ENCODE measurements at regions not wholly inside any gene's neighbourhood (a gene's known extent, or its start where the extent isn't known, plus 50 kb on each side); places are given as distances from the start of the nearest gene placed in this dataset.

DNA sequence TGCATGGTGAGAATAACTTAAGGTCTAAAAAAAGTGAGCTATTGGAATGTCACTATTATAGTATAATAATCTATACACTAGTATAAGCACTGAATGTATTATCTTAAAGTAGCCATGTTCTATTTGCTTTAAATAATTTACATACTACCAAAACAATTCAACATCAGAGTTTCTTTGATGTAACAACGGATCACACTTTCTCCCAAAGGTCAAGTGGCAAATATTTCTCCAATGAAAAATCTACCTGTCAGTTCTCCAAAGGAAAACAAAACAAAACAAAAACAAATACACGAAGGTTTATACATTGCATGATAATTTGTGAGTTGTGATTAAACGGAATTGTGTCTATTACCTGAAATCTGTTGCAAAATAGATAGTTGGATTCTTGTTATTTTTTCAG lies 581.4 kb downstream of the USP25 start:
- TF ChIP-seq CTCF (IDR thresholded peaks at IDR 0.05; ENCODE audit: insufficient read depth in 1 of 2, low read depth in 1 of 2, low read length in 1 of 2, severe bottlenecking in 1 of 2, unreplicated experiment in 1 of 2): no peak
- H3K9me3 Mint-ChIP-seq (ENCODE audit: unreplicated experiment): no peaks in the 10 kb centered on the region
- no peaks in the 10 kb centered on the region for H3K36me3 Mint-ChIP-seq (ENCODE audit: insufficient read depth, unreplicated experiment)
- Histone ChIP-seq H3K36me3 (ENCODE audit: control insufficient read depth, insufficient read depth, low read length) (no peaks in the 10 kb centered on the region), H3K27me3 (replicated peaks; ENCODE audit: control insufficient read depth, insufficient read depth, low read length) (no peaks in the 10 kb centered on the region), H3K4me1 (no peaks in the 10 kb centered on the region), H3K9me3 (no peaks in the 10 kb centered on the region), H3K4me3 (ENCODE audit: low read depth, low read length) (no peak overlapping the region)
- no peak for DNase-seq
- POLR2A ChIA-PET: no interaction called here
- H3K4me3 Mint-ChIP-seq (ENCODE audit: unreplicated experiment): no peak overlapping the region
- CTCF ChIA-PET: no interaction called here
- no TSS peak for BruUV-seq (replicated peaks)
- H3K27me3 Mint-ChIP-seq (ENCODE audit: insufficient read depth, unreplicated experiment): peaks cover 6% of the 10 kb centered on the region
- intact Hi-C loops (cut with micrococcal nuclease; ENCODE audit: unreplicated experiment): loop anchor here (10.0 kb wide), 1 partner anchor 56 kb away; no protein-coding TSS in a partner anchor
- H3K27ac Mint-ChIP-seq (ENCODE audit: unreplicated experiment): no peak overlapping the region
- no peaks in the 10 kb centered on the region for H3K4me1 Mint-ChIP-seq (ENCODE audit: low read depth, unreplicated experiment)

GRCh38 chr21:16312321-16312720 lies 582.5 kb downstream of the USP25 start:
- BruUV-seq (replicated peaks): no TSS peak
- no peak for TF ChIP-seq CTCF (IDR thresholded peaks at IDR 0.05; ENCODE audit: insufficient read depth in 1 of 2, low read depth in 1 of 2, low read length in 1 of 2, severe bottlenecking in 1 of 2, unreplicated experiment in 1 of 2)
- Mint-ChIP-seq H3K4me1 (ENCODE audit: low read depth, unreplicated experiment) (no peaks in the 10 kb centered on the region), H3K9me3 (ENCODE audit: unreplicated experiment) (no peaks in the 10 kb centered on the region), H3K27ac (ENCODE audit: unreplicated experiment) (no peak overlapping the region), H3K4me3 (ENCODE audit: unreplicated experiment) (no peak overlapping the region), H3K36me3 (ENCODE audit: insufficient read depth, unreplicated experiment) (no peaks in the 10 kb centered on the region), H3K27me3 (ENCODE audit: insufficient read depth, unreplicated experiment) (peaks cover 6% of the 10 kb centered on the region)
- no peaks in the 10 kb centered on the region for H3K27me3 ChIP-seq (replicated peaks; ENCODE audit: control insufficient read depth, insufficient read depth, low read length)
- ChIA-PET POLR2A (no interaction called here), CTCF (no interaction called here)
- intact Hi-C loops (cut with micrococcal nuclease; ENCODE audit: unreplicated experiment): loop anchor here (10.0 kb wide), 1 partner anchor 58 kb away; no protein-coding TSS in a partner anchor
- no peaks in the 10 kb centered on the region for H3K36me3 ChIP-seq (ENCODE audit: control insufficient read depth, insufficient read depth, low read length)
- H3K9me3 ChIP-seq: no peaks in the 10 kb centered on the region
- DNase-seq: no peak
- H3K4me1 ChIP-seq: no peaks in the 10 kb centered on the region
- H3K4me3 ChIP-seq (ENCODE audit: low read depth, low read length): no peak overlapping the region

- ChIA-PET CTCF (no interaction called here), POLR2A (no interaction called here)
- Mint-ChIP-seq H3K4me3 (ENCODE audit: unreplicated experiment) (no peak overlapping the region), H3K9me3 (ENCODE audit: unreplicated experiment) (no peaks in the 10 kb centered on the region), H3K4me1 (ENCODE audit: low read depth, unreplicated experiment) (no peaks in the 10 kb centered on the region), H3K27ac (ENCODE audit: unreplicated experiment) (no peak overlapping the region), H3K27me3 (ENCODE audit: insufficient read depth, unreplicated experiment) (peaks cover 8% of the 10 kb centered on the region), H3K36me3 (ENCODE audit: insufficient read depth, unreplicated experiment) (no peaks in the 10 kb centered on the region)
- H3K27me3 ChIP-seq (replicated peaks; ENCODE audit: control insufficient read depth, insufficient read depth, low read length): no peaks in the 10 kb centered on the region
- no peaks in the 10 kb centered on the region for H3K36me3 ChIP-seq (ENCODE audit: control insufficient read depth, insufficient read depth, low read length)
- intact Hi-C loops (cut with micrococcal nuclease; ENCODE audit: unreplicated experiment): loop anchor here (10.0 kb wide), 1 partner anchor 60 kb away; no protein-coding TSS in a partner anchor
- no peak overlapping the region for H3K4me3 ChIP-seq (ENCODE audit: low read depth, low read length)
- no peaks in the 10 kb centered on the region for H3K9me3 ChIP-seq
- TF ChIP-seq CTCF (IDR thresholded peaks at IDR 0.05; ENCODE audit: insufficient read depth in 1 of 2, low read depth in 1 of 2, low read length in 1 of 2, severe bottlenecking in 1 of 2, unreplicated experiment in 1 of 2): no peak
- no peaks in the 10 kb centered on the region for H3K4me1 ChIP-seq
- no TSS peak for BruUV-seq (replicated peaks)
- DNase-seq: no peak
Observed at GRCh38 chr21:16315223-16315622, 585.4 kb downstream of the USP25 start.
